HCT116 (cell line): ENCODE measurements at regions not wholly inside any gene's neighbourhood (a gene's known extent, or its start where the extent isn't known, plus 50 kb on each side); places are given as distances from the start of the nearest gene placed in this dataset.

Experiments
- ATAC-seq: fragments of 200-7000 bp; cut with Tn5 transposase; 2 replicates; pipeline ENCODE4 v1.9.1; 2020; ENCODE audit warnings: mild to moderate bottlenecking, moderate library complexity
- BruUV-seq: library from RNA; stranded (reverse); fragments of 400-500 nt; replicated peaks from 2 replicates; lab custom pipeline; 2021; lab: Mats Ljungman, UMichigan
- CTCF ChIA-PET: fragments of 300-600 bp; sonication (Branson Sonifier 250); formaldehyde crosslinking; loops from one replicate; lab custom pipeline; 2021; ENCODE audit warnings: antibody characterized with exemption; lab: Charles Lee
- POLR2A ChIA-PET: fragments of 300-600, 350-600 bp; sonication (Branson Sonifier 250); formaldehyde crosslinking; loops from one replicate; lab custom pipeline; 2021; ENCODE audit warnings: antibody characterized with exemption; lab: Charles Lee
- RAD21 ChIA-PET, 2 experiments: fragments of 300-600 bp; sonication (Branson Sonifier 250); formaldehyde crosslinking; loops; one replicate each; lab custom pipeline; 2023; ENCODE audit warnings: low total read pairs in 2 of 2; ENCODE audit not compliant: uncharacterized antibody in 2 of 2, unreplicated experiment in 2 of 2, low non-redundant PET in 1 of 2; lab: Charles Lee
- DNase-seq: peaks from one replicate; pipeline ENCODE4 v3.0.0-alpha.2; 2010; ENCODE audit warnings: low read depth, low spot score
- H2AFZ ChIP-seq: fragments of 200-600 bp; shearing (Covaris generic), sonication (generic); 2 replicates; pipeline ENCODE4 v1.6.1; 2017; ENCODE audit warnings: low read depth, mixed run types, mixed read lengths, antibody characterized with exemption, low read length; ENCODE audit not compliant: poor library complexity, severe bottlenecking
- H3K27ac ChIP-seq: 2 replicates; pipeline ENCODE4 v1.5.1; 2012; ENCODE audit warnings: low read depth, low read length
- H3K27me3 ChIP-seq: fragments of 200-600 bp; sonication (generic); 2 replicates; pipeline ENCODE4 v1.6.1; 2016; ENCODE audit warnings: mixed run types, low read length, mixed read lengths; ENCODE audit not compliant: insufficient read depth
- H3K36me3 ChIP-seq, 2 experiments: fragments of 200-500 bp in 1 of 2; fragments of 200-600 bp in 1 of 2; sonication (Bioruptor generic) in 1 of 2; sonication (generic) in 1 of 2; 2 replicates each; pipeline versions ENCODE4 v1.5.1 to v1.6.1; 2014 to 2016; ENCODE audit warnings: low read length in 2 of 2, inconsistent platforms in 1 of 2, mixed read lengths in 1 of 2, mixed run types in 1 of 2; ENCODE audit not compliant: insufficient read depth in 2 of 2, control insufficient read depth in 1 of 2
- H3K4me1 ChIP-seq, 2 experiments: fragments of 200-600 bp in 1 of 2; sonication (generic) in 1 of 2; 2 replicates each; pipeline versions ENCODE4 v1.5.1 to v1.6.1; 2012 to 2017; ENCODE audit warnings: low read length in 2 of 2, inconsistent platforms in 1 of 2, mild to moderate bottlenecking in 1 of 2, mixed read lengths in 1 of 2, mixed run types in 1 of 2, moderate library complexity in 1 of 2; ENCODE audit not compliant: insufficient read depth in 2 of 2, control insufficient read depth in 1 of 2
- H3K4me2 ChIP-seq: fragments of 200-600 bp; sonication (generic); 2 replicates; pipeline ENCODE4 v1.6.1; 2017; ENCODE audit warnings: mixed run types, low read length, mixed read lengths
- H3K4me3 ChIP-seq, 2 experiments: fragments of 200-600 bp in 1 of 2; sonication (generic) in 1 of 2; replicated peaks in 1 of 2; 2 replicates each; pipeline ENCODE4 v1.5.1; 2011 to 2016; ENCODE audit warnings: low read length in 2 of 2, control low read depth in 1 of 2, low read depth in 1 of 2, mild to moderate bottlenecking in 1 of 2, mixed read lengths in 1 of 2, mixed run types in 1 of 2
- H3K79me2 ChIP-seq: fragments of 200-600 bp; sonication (generic); 2 replicates; pipeline ENCODE4 v1.6.1; 2017; ENCODE audit warnings: mild to moderate bottlenecking, mixed run types, low read length, moderate library complexity, mixed read lengths; ENCODE audit not compliant: insufficient read depth
- H3K9ac ChIP-seq: fragments of 200-600 bp; sonication (generic); 2 replicates; pipeline ENCODE4 v1.6.1; 2016; ENCODE audit warnings: low read length, mixed read lengths
- H3K9me2 ChIP-seq: fragments of 200-600 bp; sonication (generic), shearing (Covaris generic); 2 replicates; pipeline ENCODE4 v1.6.1; 2017; ENCODE audit warnings: mixed run types, mild to moderate bottlenecking, moderate library complexity; ENCODE audit not compliant: insufficient read depth
- H3K9me3 ChIP-seq, 2 experiments: fragments of 200-500 bp in 1 of 2; fragments of 200-600 bp in 1 of 2; sonication (Bioruptor generic) in 1 of 2; sonication (generic) in 1 of 2; 2 replicates each; pipeline ENCODE4 v1.6.1; 2014 to 2017; ENCODE audit warnings: low read length in 2 of 2, mixed read lengths in 2 of 2, inconsistent platforms in 1 of 2, low read depth in 1 of 2, mild to moderate bottlenecking in 1 of 2, mixed run types in 1 of 2, moderate library complexity in 1 of 2; ENCODE audit not compliant: control insufficient read depth in 1 of 2, insufficient read depth in 1 of 2
- H4K20me1 ChIP-seq: fragments of 200-600 bp; sonication (generic), shearing (Covaris generic); 2 replicates; pipeline ENCODE4 v1.6.1; 2017; ENCODE audit warnings: mixed run types, mild to moderate bottlenecking, moderate library complexity; ENCODE audit not compliant: insufficient read depth
- CBX3 ChIP-seq: IDR thresholded peaks from 2 replicates; pipeline ENCODE4 v1.6.1; 2012; ENCODE audit warnings: low read depth
- CEBPB ChIP-seq: IDR thresholded peaks from 2 replicates; pipeline ENCODE4 v1.6.1; 2012; ENCODE audit warnings: low read depth
- EGR1 ChIP-seq: IDR thresholded peaks from 2 replicates; pipeline ENCODE4 v1.6.1; 2012; ENCODE audit warnings: low read depth
- ELF1 ChIP-seq: IDR thresholded peaks from 2 replicates; pipeline ENCODE4 v1.6.1; 2012; ENCODE audit warnings: low read depth, borderline replicate concordance
- EZH2 ChIP-seq: fragments of 200-600 bp; sonication (generic); IDR thresholded peaks from 2 replicates; pipeline ENCODE4 v1.6.1; 2017; ENCODE audit warnings: antibody characterized with exemption, mixed run types
- EZH2phosphoT487 ChIP-seq: fragments of 200-600 bp; IDR thresholded peaks from 2 replicates; pipeline ENCODE4 v1.6.1; 2018; ENCODE audit warnings: antibody characterized with exemption, borderline replicate concordance
- FOSL1 ChIP-seq: IDR thresholded peaks from 2 replicates; pipeline ENCODE4 v1.6.1; 2012; ENCODE audit warnings: low read depth
- JUND ChIP-seq: IDR thresholded peaks from 2 replicates; pipeline ENCODE4 v1.6.1; 2012
- POLR2A ChIP-seq: IDR thresholded peaks from 2 replicates; pipeline ENCODE4 v1.7.0; 2011; ENCODE audit warnings: borderline replicate concordance; ENCODE audit not compliant: insufficient read depth, insufficient read length; ENCODE audit errors: extremely low read depth
- POLR2AphosphoS5 ChIP-seq: IDR thresholded peaks from 2 replicates; pipeline ENCODE4 v1.6.1; 2011; ENCODE audit warnings: mild to moderate bottlenecking, low read depth, low read length, moderate library complexity
- SIN3A ChIP-seq: IDR thresholded peaks from 2 replicates; pipeline ENCODE4 v1.6.1; 2012; ENCODE audit warnings: low read depth
- SP1 ChIP-seq: IDR thresholded peaks from 2 replicates; pipeline ENCODE4 v1.6.1; 2012; ENCODE audit warnings: low read depth
- SRF ChIP-seq: IDR thresholded peaks from 2 replicates; pipeline ENCODE4 v1.6.1; 2012; ENCODE audit warnings: low read depth
- TCF7L2 ChIP-seq: IDR thresholded peaks from 2 replicates; pipeline ENCODE4 v1.7.0; 2011; ENCODE audit warnings: borderline replicate concordance, inconsistent platforms; ENCODE audit not compliant: insufficient read depth, insufficient read length; ENCODE audit errors: extremely low read depth
- YY1 ChIP-seq: IDR thresholded peaks from 2 replicates; pipeline ENCODE4 v1.6.1; 2011; ENCODE audit warnings: low read length, low read depth, moderate library complexity, mild to moderate bottlenecking; ENCODE audit not compliant: insufficient replicate concordance; ENCODE audit errors: extremely low read depth
- intact Hi-C: fragments of 100-400 bp; cut with micrococcal nuclease; formaldehyde crosslinking; loops from 2 replicates; pipeline ENCODE4 v1.10.0; 2022
- TF ChIP-seq, protein P1 (sequence below): IDR thresholded peaks from 2 replicates; pipeline ENCODE4 v1.6.1; 2011; ENCODE audit warnings: mild to moderate bottlenecking, low read length, moderate library complexity; ENCODE audit not compliant: insufficient replicate concordance; ENCODE audit errors: extremely low read depth
- TF ChIP-seq, protein P2 (sequence below): IDR thresholded peaks from 2 replicates; pipeline ENCODE4 v1.6.1; 2012
- TF ChIP-seq, protein P3 (sequence below), 3 experiments: fragments of 200-600 bp in 1 of 3; sonication (generic) in 1 of 3; IDR thresholded peaks in 2 of 3; conservative IDR thresholded peaks in 1 of 3; 2 replicates each; pipeline ENCODE4 v1.5.1; 2012 to 2017; ENCODE audit warnings: low read depth in 2 of 3, low read length in 2 of 3, antibody characterized with exemption in 1 of 3, borderline replicate concordance in 1 of 3, control low read depth in 1 of 3, mild to moderate bottlenecking in 1 of 3, mixed read lengths in 1 of 3, mixed run types in 1 of 3, moderate library complexity in 1 of 3; ENCODE audit not compliant: insufficient read depth in 1 of 3
- TF ChIP-seq, protein P4 (sequence below): IDR thresholded peaks from 2 replicates; pipeline ENCODE4 v1.6.1; 2012; ENCODE audit warnings: low read depth
- TF ChIP-seq, protein P5 (sequence below): IDR thresholded peaks from 2 replicates; pipeline ENCODE4 v1.6.1; 2012

DNA sequence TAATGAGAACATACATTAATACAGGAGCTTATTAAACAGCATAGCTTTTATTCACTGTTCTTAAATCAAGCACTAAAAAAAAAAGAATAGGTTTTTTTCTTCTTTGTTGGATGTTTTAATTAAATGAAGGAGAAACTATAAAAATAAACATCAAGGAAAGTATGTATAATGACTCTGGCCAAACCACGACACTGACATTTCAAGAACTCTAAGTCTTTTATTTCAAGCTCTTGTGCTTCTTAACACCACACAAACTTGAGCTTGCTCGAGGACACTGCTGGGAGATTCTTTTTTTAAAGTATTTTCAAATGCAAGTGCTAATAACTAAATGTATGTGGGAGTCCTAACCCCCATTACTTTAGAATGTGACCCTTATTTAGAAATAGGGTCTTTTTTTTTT, 204.9 kb upstream of the PPARGC1A start:
- no peak for ATAC-seq
- no TSS peak for BruUV-seq
- no peaks in the 10 kb centered on the region for H3K9me2 ChIP-seq
- H3K4me3 ChIP-seq, result no peak overlapping the region
- no peaks in the 10 kb centered on the region for H3K79me2 ChIP-seq
- no peak overlapping the region for H3K9ac ChIP-seq
- no peaks in the 10 kb centered on the region for H3K36me3 ChIP-seq
- H3K9me3 ChIP-seq, result peaks cover 0 to 7% of the 10 kb centered on the region in 2 experiments; a peak in 2 of 4 replicates
- no peaks in the 10 kb centered on the region for H3K4me1 ChIP-seq
- POLR2A ChIA-PET, result no interaction called here
- CTCF ChIA-PET, result no interaction called here
- RAD21 ChIA-PET, result no interaction called here
- H2AFZ ChIP-seq, result no peak overlapping the region
- DNase-seq, result no peak
- no peak for TF ChIP-seq YY1
- TF ChIP-seq, protein P1, sequence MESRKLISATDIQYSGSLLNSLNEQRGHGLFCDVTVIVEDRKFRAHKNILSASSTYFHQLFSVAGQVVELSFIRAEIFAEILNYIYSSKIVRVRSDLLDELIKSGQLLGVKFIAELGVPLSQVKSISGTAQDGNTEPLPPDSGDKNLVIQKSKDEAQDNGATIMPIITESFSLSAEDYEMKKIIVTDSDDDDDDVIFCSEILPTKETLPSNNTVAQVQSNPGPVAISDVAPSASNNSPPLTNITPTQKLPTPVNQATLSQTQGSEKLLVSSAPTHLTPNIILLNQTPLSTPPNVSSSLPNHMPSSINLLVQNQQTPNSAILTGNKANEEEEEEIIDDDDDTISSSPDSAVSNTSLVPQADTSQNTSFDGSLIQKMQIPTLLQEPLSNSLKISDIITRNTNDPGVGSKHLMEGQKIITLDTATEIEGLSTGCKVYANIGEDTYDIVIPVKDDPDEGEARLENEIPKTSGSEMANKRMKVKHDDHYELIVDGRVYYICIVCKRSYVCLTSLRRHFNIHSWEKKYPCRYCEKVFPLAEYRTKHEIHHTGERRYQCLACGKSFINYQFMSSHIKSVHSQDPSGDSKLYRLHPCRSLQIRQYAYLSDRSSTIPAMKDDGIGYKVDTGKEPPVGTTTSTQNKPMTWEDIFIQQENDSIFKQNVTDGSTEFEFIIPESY, result no peak
- TF ChIP-seq POLR2AphosphoS5, result no peak
- TF ChIP-seq, protein P2, sequence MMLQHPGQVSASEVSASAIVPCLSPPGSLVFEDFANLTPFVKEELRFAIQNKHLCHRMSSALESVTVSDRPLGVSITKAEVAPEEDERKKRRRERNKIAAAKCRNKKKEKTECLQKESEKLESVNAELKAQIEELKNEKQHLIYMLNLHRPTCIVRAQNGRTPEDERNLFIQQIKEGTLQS, result no peak
- TF ChIP-seq EZH2, result no peak
- TF ChIP-seq POLR2A, result no peak
- no peak for TF ChIP-seq CBX3
- no peak for TF ChIP-seq SIN3A
- no peak for TF ChIP-seq SP1
- no peak for TF ChIP-seq FOSL1
- TF ChIP-seq EGR1, result no peak
- TF ChIP-seq, protein P3, sequence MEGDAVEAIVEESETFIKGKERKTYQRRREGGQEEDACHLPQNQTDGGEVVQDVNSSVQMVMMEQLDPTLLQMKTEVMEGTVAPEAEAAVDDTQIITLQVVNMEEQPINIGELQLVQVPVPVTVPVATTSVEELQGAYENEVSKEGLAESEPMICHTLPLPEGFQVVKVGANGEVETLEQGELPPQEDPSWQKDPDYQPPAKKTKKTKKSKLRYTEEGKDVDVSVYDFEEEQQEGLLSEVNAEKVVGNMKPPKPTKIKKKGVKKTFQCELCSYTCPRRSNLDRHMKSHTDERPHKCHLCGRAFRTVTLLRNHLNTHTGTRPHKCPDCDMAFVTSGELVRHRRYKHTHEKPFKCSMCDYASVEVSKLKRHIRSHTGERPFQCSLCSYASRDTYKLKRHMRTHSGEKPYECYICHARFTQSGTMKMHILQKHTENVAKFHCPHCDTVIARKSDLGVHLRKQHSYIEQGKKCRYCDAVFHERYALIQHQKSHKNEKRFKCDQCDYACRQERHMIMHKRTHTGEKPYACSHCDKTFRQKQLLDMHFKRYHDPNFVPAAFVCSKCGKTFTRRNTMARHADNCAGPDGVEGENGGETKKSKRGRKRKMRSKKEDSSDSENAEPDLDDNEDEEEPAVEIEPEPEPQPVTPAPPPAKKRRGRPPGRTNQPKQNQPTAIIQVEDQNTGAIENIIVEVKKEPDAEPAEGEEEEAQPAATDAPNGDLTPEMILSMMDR (IDR thresholded peaks at IDR 0.05 in 2 of 3, conservative IDR thresholded peaks at IDR 0.05 in 1 of 3; ENCODE audit: borderline replicate concordance in 1 of 3, insufficient read depth in 1 of 3, low read depth in 2 of 3, low read length in 2 of 3), result no peak
- TF ChIP-seq, protein P4, sequence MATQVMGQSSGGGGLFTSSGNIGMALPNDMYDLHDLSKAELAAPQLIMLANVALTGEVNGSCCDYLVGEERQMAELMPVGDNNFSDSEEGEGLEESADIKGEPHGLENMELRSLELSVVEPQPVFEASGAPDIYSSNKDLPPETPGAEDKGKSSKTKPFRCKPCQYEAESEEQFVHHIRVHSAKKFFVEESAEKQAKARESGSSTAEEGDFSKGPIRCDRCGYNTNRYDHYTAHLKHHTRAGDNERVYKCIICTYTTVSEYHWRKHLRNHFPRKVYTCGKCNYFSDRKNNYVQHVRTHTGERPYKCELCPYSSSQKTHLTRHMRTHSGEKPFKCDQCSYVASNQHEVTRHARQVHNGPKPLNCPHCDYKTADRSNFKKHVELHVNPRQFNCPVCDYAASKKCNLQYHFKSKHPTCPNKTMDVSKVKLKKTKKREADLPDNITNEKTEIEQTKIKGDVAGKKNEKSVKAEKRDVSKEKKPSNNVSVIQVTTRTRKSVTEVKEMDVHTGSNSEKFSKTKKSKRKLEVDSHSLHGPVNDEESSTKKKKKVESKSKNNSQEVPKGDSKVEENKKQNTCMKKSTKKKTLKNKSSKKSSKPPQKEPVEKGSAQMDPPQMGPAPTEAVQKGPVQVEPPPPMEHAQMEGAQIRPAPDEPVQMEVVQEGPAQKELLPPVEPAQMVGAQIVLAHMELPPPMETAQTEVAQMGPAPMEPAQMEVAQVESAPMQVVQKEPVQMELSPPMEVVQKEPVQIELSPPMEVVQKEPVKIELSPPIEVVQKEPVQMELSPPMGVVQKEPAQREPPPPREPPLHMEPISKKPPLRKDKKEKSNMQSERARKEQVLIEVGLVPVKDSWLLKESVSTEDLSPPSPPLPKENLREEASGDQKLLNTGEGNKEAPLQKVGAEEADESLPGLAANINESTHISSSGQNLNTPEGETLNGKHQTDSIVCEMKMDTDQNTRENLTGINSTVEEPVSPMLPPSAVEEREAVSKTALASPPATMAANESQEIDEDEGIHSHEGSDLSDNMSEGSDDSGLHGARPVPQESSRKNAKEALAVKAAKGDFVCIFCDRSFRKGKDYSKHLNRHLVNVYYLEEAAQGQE, result no peak
- TF ChIP-seq ELF1, result no peak
- TF ChIP-seq EZH2phosphoT487, result no peak
- no peak for TF ChIP-seq CEBPB
- no peak for TF ChIP-seq SRF
- TF ChIP-seq TCF7L2, result no peak
- no peak for TF ChIP-seq JUND
- TF ChIP-seq, protein P5, sequence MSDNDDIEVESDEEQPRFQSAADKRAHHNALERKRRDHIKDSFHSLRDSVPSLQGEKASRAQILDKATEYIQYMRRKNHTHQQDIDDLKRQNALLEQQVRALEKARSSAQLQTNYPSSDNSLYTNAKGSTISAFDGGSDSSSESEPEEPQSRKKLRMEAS, result no peak
- no peaks in the 10 kb centered on the region for H3K27me3 ChIP-seq
- no peak overlapping the region for H3K4me2 ChIP-seq
- intact Hi-C loops, result no loop called here
- H3K27ac ChIP-seq, result no peak overlapping the region
- no peaks in the 10 kb centered on the region for H4K20me1 ChIP-seq
